Activated effector memory CD4-positive, alpha-beta T cell treated with anti-CD3 and anti-CD28 coated beads, Interleukin-2, amount 50 U/mL, for 16 hours (primary cell): ENCODE measurements at regions not wholly inside any gene's neighbourhood (a gene's known extent, or its start where the extent isn't known, plus 50 kb on each side); places are given as distances from the start of the nearest gene placed in this dataset.

Source experiments
- DNase-seq: peaks from one replicate; pipeline ENCODE4 v3.0.0-alpha.2; 2020

GRCh38 chr5:109917154-109917546 is 227.4 kb downstream of the MAN2A1 start:
- DNase-seq, result no peak

GRCh38 chr5:109917966-109918365 is 228.2 kb downstream of the MAN2A1 start:
- no peak for DNase-seq

GRCh38 chr5:109920736-109921135 is 231.0 kb downstream of the MAN2A1 start:
- no peak for DNase-seq

GRCh38 chr5:109921735-109922380 is 232.1 kb downstream of the MAN2A1 start:
- peak; percentile 73 for DNase-seq

- no peak for DNase-seq
These were observed 232.8 kb downstream of the MAN2A1 start for GRCh38 chr5:109922381-109922995.

GRCh38 chr5:109923205-109923604 is 233.5 kb downstream of the MAN2A1 start:
- no peak for DNase-seq

GRCh38 chr5:109924237-109925107 is 234.7 kb downstream of the MAN2A1 start:
- DNase-seq, result no peak

- no peak for DNase-seq
These were observed 237.9 kb downstream of the MAN2A1 start for GRCh38 chr5:109927639-109928038.

- DNase-seq, result no peak
These were observed 238.3 kb downstream of the MAN2A1 start for GRCh38 chr5:109928046-109928445.

- DNase-seq, result no peak
These were observed 239.1 kb downstream of the MAN2A1 start for GRCh38 chr5:109928811-109929210.

GRCh38 chr5:109929376-109929775 is 239.6 kb downstream of the MAN2A1 start:
- DNase-seq, result no peak

- no peak for DNase-seq
These were observed 240.2 kb downstream of the MAN2A1 start for GRCh38 chr5:109929911-109930310.

GRCh38 chr5:109931049-109931780 is 241.5 kb downstream of the MAN2A1 start:
- DNase-seq, result no peak

- no peak for DNase-seq
These were observed 246.2 kb downstream of the MAN2A1 start for GRCh38 chr5:109935833-109936490.

GRCh38 chr5:109936996-109937395 is 247.3 kb downstream of the MAN2A1 start:
- DNase-seq, result no peak

GRCh38 chr5:109937951-109938350 is 248.2 kb downstream of the MAN2A1 start:
- DNase-seq, result no peak

GRCh38 chr5:109938453-109938852 is 248.7 kb downstream of the MAN2A1 start:
- DNase-seq, result no peak

GRCh38 chr5:109939116-109939682 is 249.5 kb downstream of the MAN2A1 start:
- no peak for DNase-seq

- no peak for DNase-seq
These were observed 252.9 kb downstream of the MAN2A1 start for GRCh38 chr5:109942646-109943045.

- DNase-seq, result no peak
These were observed 254.0 kb downstream of the MAN2A1 start for GRCh38 chr5:109943701-109944235.

- DNase-seq, result no peak
These were observed 254.7 kb downstream of the MAN2A1 start for GRCh38 chr5:109944461-109944860.

- no peak for DNase-seq
These were observed 255.5 kb downstream of the MAN2A1 start for GRCh38 chr5:109945097-109945678.
